Activated CD8-positive, alpha-beta memory T cell treated with anti-CD3 and anti-CD28 coated beads, Interleukin-2, amount 50 U/mL, for 4 hours (primary cell): ENCODE measurements at regions not wholly inside any gene's neighbourhood (a gene's known extent, or its start where the extent isn't known, plus 50 kb on each side); places are given as distances from the start of the nearest gene placed in this dataset.

Source experiments
- DNase-seq: peaks from one replicate; pipeline ENCODE4 v3.0.0-alpha.2; 2020

DNA sequence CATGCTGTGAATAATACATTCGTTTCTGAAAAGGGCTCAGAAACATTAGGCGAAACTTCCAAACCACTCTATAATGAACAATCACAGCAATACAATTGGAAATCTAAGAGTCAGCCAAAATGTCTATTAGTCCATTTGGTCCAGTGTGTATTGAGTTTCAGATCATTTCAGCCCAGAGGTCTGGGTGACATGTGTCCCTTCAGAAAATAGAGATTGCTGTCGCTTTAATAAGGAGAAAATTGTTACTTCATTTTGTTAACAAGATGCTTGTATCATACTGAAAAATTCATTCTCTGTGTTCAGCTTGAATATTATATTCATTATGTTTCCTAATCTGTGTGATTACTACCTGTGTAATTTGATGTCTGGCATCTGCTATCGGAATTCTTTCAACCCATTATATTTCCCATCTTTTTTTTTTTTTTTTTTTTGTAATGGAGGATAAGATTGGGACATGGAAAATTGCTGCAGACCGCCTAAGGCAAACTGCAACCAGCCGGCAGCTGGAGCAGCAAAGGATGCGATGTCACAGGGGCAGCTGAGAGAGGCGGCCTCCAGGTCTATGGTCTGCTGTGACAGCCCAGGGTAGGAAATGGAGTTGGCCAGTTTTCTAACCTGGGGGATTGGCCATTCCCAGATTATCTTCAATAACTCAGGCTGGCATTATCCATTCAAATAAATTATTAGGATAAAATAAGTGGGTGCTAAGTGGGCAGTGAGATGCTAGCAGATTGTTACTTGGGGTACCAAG, 170.9 kb upstream of the NPVF start:
- DNase-seq: no peak

DNA sequence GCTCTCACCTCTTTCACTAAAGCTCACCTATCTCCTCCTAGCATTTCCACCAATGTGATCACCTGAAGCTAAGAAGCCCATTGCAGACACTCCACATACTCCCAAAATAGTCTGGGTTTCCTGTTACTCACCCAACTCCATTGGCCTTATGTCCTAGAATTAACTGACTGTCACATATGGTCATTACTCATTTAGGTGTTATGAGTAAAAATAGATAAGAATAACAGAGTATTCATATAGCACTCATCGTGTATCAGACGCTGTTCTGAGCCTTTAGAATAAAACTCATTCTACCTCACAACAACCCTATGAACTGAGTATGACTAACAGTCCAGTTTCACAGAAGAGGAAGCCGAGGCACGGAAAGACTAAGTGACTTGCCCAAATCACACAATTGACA, 174.2 kb upstream of the NPVF start:
- DNase-seq: no peak

DNA sequence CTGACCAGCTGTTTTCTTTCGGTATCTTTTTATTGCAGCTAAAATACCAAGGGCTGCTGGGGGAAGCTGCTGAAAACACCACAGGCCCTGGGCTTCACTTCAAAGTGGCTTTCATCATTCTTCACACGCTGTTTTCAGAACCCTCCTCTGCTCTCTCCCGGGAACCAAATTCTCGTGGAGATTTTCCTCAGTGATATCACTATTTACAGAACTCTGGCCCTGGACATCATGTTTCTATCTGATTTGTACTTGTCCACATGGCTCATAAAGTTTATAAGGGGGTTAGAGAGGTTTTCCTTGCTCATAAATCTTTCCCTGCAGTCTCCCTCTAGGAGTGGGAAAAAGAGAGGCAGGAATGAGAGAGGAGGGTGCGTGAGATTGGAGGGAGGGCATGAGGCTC, 177.4 kb upstream of the NPVF start:
- DNase-seq: no peak

DNA sequence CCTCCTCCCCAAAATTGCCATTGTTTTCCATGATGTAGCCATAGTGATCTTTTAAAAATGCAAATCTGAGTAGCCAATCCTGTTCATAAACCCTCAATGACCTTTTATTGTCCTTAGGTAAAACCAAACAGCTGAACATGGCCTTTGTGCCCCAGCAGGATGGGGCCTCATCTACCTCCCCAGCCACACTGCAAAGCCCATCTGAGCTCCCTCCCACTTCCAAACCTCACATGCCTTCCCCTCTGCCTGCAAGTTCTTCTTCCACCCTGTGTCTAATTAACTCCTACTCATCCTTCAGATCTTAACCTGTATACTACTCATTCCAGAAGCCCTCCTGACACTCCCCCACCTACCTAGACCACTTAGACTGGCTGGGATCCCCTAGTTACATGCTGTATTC, 178.8 kb upstream of the NPVF start:
- DNase-seq: no peak

DNA sequence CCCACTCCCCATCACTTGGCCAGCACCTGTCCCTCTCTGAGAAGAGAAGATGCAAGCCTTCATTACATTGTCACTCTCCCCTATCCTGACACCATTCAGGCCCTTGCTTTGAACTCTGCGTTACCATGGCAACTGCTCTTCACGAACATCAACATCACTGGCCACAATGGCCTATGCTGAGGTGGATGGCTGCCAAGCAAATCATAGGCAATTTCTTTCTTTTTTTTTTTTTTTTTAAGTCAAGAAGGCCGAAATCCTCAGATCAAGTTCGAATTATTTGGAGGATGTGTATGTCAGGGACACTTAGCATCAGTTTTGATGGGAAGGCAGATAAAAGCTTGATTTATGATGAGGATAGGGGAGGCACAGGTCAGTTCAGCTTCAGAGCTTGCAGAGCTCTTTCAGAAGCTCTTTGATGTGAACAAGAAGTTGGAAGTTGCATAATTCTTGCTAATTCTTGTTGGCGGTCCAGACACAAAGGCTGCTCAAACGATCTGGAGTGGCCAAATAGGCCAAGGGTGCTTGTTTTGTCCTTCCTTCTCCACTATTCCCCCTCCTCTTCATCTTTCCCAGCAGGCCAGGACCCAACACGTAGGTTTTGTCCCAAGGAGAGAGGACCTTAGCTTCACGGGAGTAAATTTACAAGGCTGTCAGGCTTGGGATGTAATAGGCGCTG, 179.9 kb upstream of the NPVF start:
- no peak for DNase-seq

DNA sequence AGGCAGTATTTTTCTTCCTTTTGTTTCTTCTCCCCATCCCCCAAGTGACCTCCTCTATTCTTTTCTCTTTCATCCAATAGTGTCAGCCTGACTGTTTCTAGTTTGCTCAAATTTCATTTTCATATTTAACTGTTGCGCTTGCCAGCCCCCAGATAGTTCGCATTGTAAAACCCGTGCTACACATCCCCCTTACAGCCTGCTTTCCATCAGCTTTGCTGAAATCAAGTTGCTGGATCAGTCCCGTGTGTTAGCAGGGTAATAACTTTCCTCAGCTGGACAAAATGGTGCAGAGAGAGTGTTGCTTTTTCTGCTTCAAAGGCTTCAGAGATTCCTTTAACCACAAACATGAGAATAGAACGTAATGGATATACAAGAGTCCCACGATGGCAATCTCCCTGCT, 180.6 kb upstream of the NPVF start:
- DNase-seq: no peak

DNA sequence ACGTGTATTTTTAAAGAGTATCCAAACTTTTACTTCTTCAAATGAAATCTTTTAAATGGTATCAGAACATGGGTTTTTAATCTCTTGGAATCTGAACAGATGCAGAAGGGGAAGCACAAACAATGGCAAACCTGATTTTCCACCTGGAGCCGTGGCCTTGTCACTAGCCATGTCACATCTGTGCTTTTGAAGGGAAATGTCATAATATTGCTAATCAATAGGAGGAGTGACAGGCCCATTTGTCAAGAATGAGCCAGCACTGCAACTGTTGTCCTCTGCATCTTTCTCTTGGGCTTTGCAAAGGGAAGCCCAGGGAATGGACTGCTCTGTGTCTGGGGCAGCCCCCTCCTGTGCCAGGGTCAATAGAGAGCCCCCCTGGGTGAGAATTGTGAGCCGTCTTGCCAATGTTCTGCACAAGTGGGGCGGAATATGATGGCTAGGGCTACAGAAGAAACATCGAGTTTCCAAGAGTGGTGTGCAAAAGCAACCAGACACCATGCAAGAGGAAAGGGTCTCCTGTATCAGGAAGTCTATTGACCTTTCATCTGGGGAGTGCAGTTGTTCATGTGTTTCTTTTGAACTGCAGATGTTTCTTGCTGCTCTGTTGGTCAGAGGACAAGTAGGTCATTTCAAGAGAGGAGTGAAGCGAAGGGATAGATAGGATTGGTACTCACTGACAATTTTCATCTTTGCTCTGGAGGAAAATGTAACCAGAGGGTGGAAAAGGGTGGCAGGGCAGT, 181.8 kb upstream of the NPVF start:
- DNase-seq: no peak

DNA sequence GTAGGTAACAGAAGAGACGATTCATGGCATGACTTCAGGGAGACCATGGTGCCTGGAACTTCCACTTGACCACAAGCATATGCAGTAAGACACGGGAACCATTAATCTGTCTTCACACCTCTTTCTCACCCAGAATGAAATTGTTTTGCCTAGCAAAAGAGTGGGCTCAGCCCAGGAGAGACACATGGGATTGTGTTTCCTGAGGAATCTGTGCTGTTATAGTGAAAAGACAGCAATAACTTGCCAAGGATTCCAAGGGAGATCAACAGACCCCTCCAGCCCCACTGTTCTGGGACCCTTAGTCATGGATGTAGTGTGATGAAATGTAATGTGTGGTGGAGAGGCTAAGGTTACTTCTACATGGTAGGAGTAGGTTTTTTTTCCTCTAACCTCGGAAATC, 192.5 kb upstream of the NPVF start:
- DNase-seq: no peak

DNA sequence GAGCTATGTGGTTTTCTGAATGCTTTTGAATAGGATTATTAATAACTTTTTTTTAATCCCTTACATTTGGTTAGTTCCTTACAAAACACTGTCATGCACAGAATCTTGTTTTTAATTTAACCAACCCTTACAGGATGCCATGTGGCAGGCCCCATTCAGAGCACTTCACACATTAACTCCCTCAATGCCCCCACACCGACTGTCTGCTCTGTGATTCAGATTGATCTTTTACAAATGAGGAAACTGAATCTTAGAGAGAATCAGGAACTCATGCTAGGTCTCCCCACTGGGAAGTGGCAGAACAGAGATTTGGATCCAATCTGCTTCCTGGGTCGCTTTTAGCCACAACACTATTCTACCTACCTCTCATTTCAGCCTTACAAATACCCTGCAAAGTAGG, 195.8 kb upstream of the NPVF start:
- no peak for DNase-seq

DNA sequence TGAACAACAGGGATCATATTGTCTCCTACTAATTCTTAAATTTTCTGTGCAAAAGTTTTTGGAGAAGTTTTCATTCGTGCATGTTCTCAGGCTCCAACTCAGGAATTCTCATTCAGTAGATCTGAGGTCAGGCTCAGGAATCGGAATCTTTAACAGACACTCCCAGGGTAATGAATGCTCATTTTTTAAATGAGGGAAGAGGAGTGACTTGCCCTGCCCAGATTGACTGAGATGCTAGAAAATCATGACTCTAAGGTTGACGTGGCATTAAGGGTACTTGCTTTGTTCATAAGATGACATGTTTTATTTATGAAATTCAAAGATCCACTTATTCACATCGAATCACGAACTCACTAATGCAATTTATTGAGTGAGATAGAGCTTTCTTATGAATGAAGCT, 196.6 kb upstream of the NPVF start:
- no peak for DNase-seq

DNA sequence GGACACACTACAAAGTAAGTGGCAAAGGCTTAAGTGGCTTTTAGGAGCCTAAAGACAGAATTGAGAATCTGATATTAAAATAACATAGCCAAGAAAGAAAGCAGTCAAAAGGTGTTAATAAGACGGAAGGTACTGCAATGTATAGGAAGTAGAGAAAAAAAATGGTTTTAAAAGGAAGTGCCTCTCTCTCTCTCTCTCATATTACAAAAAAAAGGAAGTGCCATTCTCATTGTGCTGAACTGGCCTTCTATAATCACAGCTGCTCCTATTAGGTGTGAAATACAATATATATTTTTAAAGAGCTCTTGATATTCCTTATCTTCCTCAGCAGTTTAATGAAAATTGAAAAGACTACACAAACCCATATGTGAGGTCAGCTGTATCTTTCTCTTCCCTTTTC, 199.4 kb upstream of the NPVF start:
- DNase-seq: no peak

DNA sequence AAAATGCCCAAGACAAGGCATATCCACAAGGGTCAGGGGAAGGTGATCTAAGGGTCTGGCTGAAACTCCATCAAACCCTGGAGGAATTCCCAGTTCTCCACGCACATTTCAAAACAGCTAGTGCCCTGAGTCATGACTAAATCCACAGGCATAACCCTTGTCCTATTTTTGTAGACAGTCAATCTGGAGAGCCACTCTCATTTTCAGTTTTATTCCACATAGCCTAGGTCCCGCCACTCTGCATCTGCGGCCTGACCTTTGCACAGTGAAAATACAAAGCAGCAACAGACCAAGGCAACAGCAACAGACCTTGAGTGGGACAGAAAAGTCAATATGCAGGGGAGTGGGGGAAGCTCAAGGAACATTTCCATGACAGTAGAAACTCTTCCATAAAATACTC, 201.4 kb upstream of the NPVF start:
- no peak for DNase-seq

DNA sequence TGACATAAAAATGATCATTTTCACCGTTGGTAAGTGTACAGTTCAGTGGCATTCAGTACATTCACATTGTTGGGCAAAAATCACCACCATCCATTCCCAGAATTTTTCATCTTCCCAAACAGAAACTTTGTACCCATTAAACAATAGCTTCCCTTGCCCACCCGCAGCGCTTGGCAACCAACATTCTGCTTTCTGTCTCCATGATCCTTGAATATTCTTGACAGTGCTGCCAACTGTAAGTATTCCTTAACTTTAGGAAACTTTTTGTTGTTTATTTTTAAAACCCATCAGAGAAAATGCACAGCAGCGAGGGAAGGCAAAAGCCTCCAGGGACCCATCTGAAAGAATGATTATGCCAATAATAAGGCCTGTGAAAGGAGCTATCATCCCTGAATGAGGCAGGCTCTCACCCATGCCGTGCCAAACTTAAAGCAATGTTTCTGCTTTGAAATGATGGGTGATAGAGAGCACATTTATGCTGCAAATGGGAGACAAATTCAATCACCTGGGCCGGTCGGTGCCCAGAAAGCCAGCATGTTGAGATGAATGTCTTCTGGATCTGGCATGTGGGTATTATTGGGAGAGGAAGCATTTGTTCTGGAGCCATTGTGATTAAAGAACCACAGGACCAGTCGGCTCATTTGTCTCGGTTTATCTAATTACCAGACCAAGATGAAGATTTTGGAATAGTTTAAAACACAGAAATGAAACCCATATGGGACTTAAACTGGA, 202.1 kb upstream of the NPVF start:
- no peak for DNase-seq

DNA sequence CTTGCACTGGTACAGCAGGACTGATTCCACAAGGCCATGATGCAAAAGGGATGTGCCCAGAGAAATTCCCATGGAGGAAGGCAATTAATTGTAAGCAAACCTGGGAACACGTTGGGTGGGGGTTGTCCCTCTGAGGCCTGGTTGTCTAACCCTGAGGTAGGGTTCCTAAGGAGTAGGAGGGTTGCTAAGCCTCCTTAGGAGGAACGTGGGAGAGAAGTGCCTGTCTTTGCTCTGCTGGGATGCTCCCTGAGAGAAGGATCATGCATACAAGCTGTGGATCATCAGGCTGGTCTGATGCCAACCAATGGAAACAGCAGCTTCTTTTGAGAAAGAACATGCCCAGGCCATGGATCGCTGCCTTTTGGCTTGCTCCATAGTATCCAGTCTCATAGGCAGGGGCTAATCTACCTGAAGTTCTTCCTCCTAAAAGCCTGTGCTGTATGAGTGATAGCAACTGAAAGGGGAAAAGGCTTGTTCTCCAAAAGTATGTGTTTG, 203.7 kb upstream of the NPVF start:
- no peak for DNase-seq

DNA sequence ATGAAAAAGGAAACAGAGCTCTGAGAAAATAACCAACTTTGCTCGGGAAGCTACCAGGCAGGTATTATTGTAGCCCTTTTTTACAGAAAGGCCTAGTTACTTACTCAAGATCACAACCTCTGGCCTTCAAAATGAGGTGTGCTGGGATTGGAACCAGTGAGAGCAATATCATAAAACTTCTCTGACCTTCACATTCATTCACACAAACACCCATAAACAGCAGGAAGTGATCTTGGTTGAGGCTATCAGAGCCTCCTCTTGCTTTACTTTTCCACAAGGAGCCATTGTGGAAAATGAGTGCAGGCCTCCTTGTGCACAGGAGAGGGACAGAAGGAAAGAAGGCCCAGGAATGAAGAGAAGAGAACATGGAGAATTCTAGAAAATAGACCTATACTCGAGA, 204.5 kb upstream of the NPVF start:
- no peak for DNase-seq

DNA sequence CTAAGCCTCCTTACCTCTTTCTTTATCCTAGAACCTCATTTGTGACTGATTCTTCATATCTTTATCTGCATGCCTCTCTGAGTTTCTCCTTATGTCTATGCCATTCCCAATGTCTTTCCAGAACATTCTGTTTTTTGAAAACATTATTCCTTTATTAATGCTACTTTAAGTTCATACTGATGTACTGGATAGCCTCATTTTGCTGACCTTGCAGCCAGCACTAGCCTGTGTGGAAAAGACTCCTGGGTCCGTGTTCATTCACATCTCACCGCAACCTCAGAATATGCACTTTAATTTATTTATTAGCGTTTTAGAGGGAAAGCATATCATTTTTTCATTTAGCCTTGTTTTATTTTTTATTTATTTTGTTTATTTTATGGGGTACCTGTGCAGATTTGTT, 208.1 kb upstream of the NPVF start:
- no peak for DNase-seq

DNA sequence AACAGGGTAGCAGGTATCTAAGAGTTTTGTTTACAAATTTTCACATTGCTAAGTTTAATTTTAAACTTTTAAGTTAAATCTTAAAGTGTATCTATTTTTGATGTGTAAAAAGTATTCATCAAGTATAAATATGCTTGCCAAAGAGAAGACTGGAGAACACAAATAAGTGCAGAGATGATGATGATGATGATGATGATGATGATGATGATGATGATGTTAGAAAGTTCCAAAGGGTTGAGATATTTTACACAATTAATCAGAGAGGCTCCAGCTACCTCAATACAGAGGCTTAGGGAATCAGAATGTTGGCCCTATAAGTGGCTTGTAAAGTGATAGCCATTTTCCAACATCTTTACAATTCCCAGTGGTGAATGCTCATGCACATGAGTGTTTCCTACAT, 209.0 kb upstream of the NPVF start:
- no peak for DNase-seq

DNA sequence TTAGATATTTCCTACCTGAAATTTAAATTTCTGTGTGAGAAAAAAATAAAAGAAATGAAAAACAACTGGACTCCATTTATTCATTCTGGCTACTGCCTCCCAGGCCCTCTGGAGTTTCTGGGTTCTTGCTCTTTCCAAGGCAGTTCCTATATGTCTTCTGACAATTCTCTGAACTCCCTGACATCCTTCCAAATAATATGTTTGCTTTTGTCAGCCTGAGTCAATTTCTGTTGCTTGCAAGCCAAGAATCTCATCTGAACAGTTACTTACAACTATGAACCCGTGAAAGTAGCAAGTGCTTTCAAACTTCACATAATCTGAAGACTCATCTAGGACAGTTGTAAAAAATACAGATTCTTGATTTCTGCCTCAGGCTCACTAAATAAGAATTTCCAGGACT, 216.7 kb upstream of the NPVF start:
- no peak for DNase-seq

DNA sequence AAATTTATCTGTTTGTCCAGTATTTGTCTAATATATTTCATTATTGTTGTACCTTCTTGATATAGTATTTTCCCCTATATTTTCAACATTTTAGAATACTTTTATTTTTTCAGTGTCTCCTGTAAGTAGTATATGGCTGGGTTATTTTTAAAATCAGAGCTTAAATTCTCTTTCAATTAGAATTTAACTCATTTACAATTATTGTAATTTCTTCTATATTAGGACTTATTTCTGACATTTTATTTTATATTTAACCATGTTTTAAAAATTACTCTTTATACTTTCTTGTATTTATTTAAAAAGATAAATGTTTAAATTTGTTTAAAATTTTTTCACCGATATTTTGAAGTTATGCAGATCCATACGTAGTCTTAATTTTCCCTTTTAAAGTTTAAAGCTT, 220.0 kb upstream of the NPVF start:
- DNase-seq: no peak

DNA sequence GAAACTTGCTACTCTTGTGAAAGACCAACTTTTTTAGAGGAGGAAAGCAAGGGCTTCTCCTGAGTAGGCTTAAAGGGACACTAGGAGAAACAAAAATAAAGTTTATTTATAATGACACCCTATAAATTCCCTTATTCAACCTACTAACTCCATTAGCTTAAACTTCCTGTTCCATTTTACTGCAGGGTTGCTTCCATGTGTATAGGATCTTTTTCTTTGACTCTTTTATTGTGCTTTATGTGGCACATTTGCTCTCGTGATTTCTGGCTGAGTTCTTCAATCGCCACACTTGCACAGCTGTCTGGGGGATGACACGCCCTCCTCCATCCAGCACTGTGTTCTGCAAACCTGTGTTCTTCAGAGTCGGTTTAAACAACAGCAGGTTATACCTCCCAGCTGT, 225.7 kb upstream of the NPVF start:
- no peak for DNase-seq

DNA sequence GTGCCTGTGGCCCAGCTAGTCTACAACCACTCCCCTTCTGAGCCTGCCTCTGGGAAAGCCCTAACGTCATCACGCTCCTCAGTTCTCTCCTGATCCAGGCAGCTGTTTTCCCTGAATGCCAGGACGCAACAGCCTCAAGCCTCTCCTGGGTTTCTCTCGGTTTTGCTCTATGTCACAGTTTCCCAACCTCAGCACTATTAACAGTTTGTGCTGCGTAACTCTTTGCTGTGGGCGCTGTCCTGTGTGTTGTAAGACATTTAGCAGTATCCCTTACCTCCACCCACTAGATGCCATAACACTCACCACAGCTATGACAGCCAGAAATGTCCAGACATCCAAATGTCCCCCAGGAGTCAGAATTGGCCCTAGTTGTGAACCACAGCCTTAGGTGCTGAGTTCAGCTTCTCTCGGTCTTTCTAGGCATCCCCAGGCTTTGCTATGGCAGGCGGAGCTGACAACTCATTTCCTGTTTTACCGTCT, 226.3 kb upstream of the NPVF start:
- no peak for DNase-seq

DNA sequence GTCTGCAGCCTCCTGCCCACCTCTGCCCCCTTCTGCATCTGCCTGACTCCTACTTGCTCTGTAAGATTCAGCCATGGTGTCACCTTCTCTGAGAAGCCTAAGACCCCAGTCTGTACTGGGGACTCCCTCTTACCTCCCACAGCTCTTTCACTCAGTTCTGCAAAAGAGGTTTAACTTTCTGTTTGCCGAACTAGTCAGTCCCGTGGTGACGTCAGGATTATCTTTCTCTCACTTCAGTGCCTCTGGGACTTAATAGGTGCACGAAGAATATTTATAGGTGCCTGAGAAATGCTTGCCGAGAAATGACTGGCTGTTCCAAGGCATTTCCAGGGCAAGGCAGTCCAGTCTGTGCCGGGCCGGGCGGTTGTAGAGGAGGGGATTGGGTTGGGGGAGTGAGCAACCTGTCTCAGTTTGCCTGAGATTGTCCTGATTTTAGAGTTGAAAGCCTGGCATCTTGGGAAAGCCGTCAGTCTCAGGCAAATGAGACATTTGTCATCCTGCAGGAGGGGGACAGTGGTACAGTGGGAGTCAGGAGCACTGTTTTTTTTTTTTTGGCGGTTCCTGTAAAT, 227.5 kb upstream of the NPVF start:
- DNase-seq: no peak
